ENCODE measurements at regions not wholly inside any gene's neighbourhood (a gene's known extent, or its start where the extent isn't known, plus 50 kb on each side); places are given as distances from the start of the nearest gene placed in this dataset.

DNA sequence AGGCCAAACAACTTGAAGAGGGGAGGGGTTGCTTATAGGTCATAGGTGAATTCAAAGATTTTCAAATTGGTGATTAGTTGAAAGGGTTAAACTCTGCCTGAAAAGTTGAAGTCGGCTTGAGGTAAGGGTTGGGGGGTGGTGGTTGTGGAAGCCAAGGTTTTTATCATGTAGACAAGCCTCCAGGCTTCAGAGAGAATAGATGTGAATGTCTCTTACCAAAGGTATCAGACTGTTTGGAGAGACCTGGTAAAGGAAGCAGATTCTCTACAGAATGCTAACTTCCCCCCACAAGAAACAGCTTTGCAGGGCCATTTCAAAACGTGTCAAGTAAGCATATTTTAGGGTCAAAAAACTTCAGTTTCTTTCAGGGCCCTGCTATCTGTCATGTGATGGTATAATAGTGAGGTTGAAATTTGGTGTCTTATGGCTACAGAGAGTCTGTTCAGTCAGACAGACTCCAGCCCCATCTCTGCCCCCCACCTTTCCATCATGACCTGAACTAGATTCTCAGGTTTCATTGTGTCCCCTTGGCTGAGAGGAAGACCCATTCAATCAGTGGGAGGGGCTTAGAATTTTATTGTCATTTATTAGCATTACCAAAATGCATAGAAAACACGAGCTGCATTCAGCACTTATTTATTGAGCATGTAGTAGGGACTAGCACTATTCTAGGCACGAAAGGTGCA, 136.5 kb downstream of the MAP3K7 start:
- TF ChIP-seq CTCF (IDR thresholded peaks at IDR 0.05; ENCODE audit: low read length) (no peak), EZH2 (IDR thresholded peaks at IDR 0.05; ENCODE audit: borderline replicate concordance, low read length) (no peak)
